Nucleus accumbens (tissue), 56 donors: ENCODE measurements at regions not wholly inside any gene's neighbourhood (a gene's known extent, or its start where the extent isn't known, plus 50 kb on each side); places are given as distances from the start of the nearest gene placed in this dataset.

Source experiments
- DNase-seq, 56 donors: peaks; one replicate each; lab custom pipeline; 2025; lab: John Stamatoyannopoulos, UW

GRCh38 chr2:80725001-80725400 lies 420.4 kb upstream of the LRRTM1 start:
- no peak for DNase-seq

GRCh38 chr2:80722803-80723202 lies 418.3 kb upstream of the LRRTM1 start:
- DNase-seq = no peak

- no peak for DNase-seq
Observed at GRCh38 chr2:80719607-80720006, 415.1 kb upstream of the LRRTM1 start.

GRCh38 chr2:80715433-80715832 lies 410.9 kb upstream of the LRRTM1 start:
- no peak for DNase-seq

GRCh38 chr2:80711915-80712314 lies 407.4 kb upstream of the LRRTM1 start:
- DNase-seq = no peak

- DNase-seq = no peak
Observed at GRCh38 chr2:80706951-80707350, 402.4 kb upstream of the LRRTM1 start.

- no peak for DNase-seq
Observed at GRCh38 chr2:80706541-80706940, 402.0 kb upstream of the LRRTM1 start.

GRCh38 chr2:80703532-80703931 lies 399.0 kb upstream of the LRRTM1 start:
- no peak for DNase-seq

- no peak for DNase-seq
Observed at GRCh38 chr2:80700961-80701360, 396.4 kb upstream of the LRRTM1 start.
